ENCODE measurements at regions not wholly inside any gene's neighbourhood (a gene's known extent, or its start where the extent isn't known, plus 50 kb on each side); places are given as distances from the start of the nearest gene placed in this dataset.
A peak's percentile ranks its signal among the peaks of the same experiment; 100 is the strongest.

- no peak for DNase-seq
Observed at GRCh38 chr2:94939349-94939748, 68.1 kb downstream of the TEKT4 start.

- no peak for DNase-seq
Observed at GRCh38 chr2:94947097-94948016, 76.1 kb downstream of the TEKT4 start.

GRCh38 chr2:94955702-94956101, 69.8 kb upstream of the MAL start:
- no peak for DNase-seq

- DNase-seq = peak; percentile 38
Observed at GRCh38 chr2:94956797-94957391, 68.6 kb upstream of the MAL start.

GRCh38 chr2:94958245-94958644, 67.3 kb upstream of the MAL start:
- DNase-seq = no peak

- no peak for DNase-seq
Observed at GRCh38 chr2:94960266-94960665, 65.2 kb upstream of the MAL start.

- no peak for DNase-seq
Observed at GRCh38 chr2:94960751-94961150, 64.8 kb upstream of the MAL start.

GRCh38 chr2:94964193-94964592, 61.3 kb upstream of the MAL start:
- no peak for DNase-seq

GRCh38 chr2:94966689-94967088, 58.8 kb upstream of the MAL start:
- no peak for DNase-seq

GRCh38 chr2:94970353-94970752, 55.2 kb upstream of the MAL start:
- no peak for DNase-seq
